NT2/D1 (cell line): ENCODE measurements at regions not wholly inside any gene's neighbourhood (a gene's known extent, or its start where the extent isn't known, plus 50 kb on each side); places are given as distances from the start of the nearest gene placed in this dataset.

ENCODE experiments used
- SUZ12 ChIP-seq: IDR thresholded peaks from 2 replicates; pipeline ENCODE4 v1.6.1; 2011; ENCODE audit not compliant: insufficient read length, insufficient read depth; ENCODE audit errors: extremely low read depth
- YY1 ChIP-seq: IDR thresholded peaks from 2 replicates; pipeline ENCODE4 v1.6.1; 2011; ENCODE audit not compliant: insufficient read length, insufficient read depth
- ZNF274 ChIP-seq: IDR thresholded peaks from 2 replicates; pipeline ENCODE4 v1.6.1; 2011; ENCODE audit warnings: mild to moderate bottlenecking, low read depth, low read length

- TF ChIP-seq YY1 (no peak), SUZ12 (no peak), ZNF274 (no peak)
Observed at GRCh38 chr5:121497176-121497575, 354.5 kb upstream of the FTMT start.
